ENCODE measurements at regions not wholly inside any gene's neighbourhood (a gene's known extent, or its start where the extent isn't known, plus 50 kb on each side); places are given as distances from the start of the nearest gene placed in this dataset.
"Not testable (repeated sequence)": the region's sequence is repeated elsewhere in the genome, so short reads cannot be mapped to it uniquely, and the experiment has no call there.

DNA sequence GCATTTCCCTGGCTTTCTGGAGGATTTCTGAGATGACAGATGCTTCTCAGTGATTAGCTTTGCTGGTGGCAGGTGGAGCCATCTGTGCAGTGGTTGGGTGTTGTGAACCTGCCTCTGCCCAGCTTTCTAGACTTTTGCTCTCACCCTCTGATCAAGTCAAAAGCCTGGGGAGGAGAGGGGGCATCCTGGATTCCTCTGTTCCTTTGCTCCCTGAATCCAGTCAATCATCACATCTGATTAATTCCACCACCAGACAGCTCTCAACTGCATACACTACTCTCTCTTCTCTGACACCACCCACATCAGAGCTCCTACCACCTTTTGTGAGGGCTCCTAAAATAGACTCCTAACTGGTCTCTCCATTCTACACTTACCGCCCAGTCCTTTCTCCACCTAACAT lies 283.5 kb downstream of the WDR11 start:
- Histone ChIP-seq H3K4me3 (ENCODE audit: low read depth, low read length) (no peak overlapping the region), H3K4me1 (ENCODE audit: control insufficient read depth, insufficient read depth, low read length) (no peaks in the 10 kb centered on the region), H3K27ac (ENCODE audit: low read depth, low read length) (no peak overlapping the region), H3K27me3 (ENCODE audit: control insufficient read depth, insufficient read depth, low read length) (no peaks in the 10 kb centered on the region), H3K9ac (ENCODE audit: low read length) (no peak overlapping the region), H3K9me3 (ENCODE audit: control insufficient read depth, insufficient read depth, low read depth, low read length) (no peaks in the 10 kb centered on the region), H3K36me3 (ENCODE audit: control insufficient read depth, insufficient read depth, low read length) (no peaks in the 10 kb centered on the region)

DNA sequence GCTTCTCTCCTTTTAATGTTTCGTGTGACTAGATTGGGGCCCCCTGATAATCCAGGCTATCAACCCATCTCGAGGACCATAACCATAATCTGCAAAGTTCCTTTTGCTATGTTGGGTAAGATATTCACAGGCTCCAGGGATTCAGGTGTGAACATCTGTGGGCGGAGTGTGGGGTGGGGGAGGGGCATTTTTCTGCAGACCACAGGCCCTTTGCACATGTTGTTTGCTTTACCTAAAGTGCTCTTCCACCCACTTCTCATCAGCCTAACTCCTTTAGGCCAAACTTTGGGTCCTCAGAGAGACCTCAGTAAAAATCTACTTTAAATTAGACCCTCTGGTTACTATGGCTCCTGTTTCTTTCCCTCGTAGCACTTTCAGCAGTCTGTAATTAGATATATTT lies 284.4 kb downstream of the WDR11 start:
- Histone ChIP-seq H3K27ac (ENCODE audit: low read depth, low read length) (no peak overlapping the region), H3K9me3 (ENCODE audit: control insufficient read depth, insufficient read depth, low read depth, low read length) (0 out of 2 replicates have a peak, but pooled peaks cover under 1% of the 10 kb centered on the region), H3K27me3 (ENCODE audit: control insufficient read depth, insufficient read depth, low read length) (no peaks in the 10 kb centered on the region)

DNA sequence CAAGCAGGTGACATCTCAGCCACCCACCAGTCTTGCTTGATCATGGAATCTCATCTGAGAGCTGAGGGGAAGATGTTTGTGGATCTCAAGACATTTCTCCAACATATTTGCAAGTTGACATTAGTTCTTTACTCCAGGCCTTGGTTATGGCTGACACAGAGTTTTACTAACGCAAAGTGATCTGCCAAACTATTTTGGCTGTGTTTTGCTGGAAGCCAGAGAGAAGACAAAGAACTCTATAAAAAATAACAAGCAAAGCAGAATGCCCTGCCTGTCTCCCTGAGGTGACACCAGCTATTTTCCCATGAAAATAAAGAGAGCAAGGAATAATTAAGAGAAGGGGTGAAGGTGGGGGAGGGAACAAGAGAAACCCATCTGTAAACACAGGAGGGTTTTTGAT lies 286.4 kb downstream of the WDR11 start:
- Histone ChIP-seq H3K9ac (ENCODE audit: low read length) (no peak overlapping the region), H3K4me3 (ENCODE audit: low read depth, low read length) (no peak overlapping the region), H3K9me3 (ENCODE audit: control insufficient read depth, insufficient read depth, low read depth, low read length) (peaks cover 5% of the 10 kb centered on the region; the same call in 1 of the 2 replicates), H3K27me3 (ENCODE audit: control insufficient read depth, insufficient read depth, low read length) (no peaks in the 10 kb centered on the region), H3K27ac (ENCODE audit: low read depth, low read length) (no peak overlapping the region), H3K36me3 (ENCODE audit: control insufficient read depth, insufficient read depth, low read length) (no peaks in the 10 kb centered on the region), H3K4me1 (ENCODE audit: control insufficient read depth, insufficient read depth, low read length) (no peaks in the 10 kb centered on the region)

More for the DNA sequence above, 284.4 kb downstream of the WDR11 start:
- Histone ChIP-seq H3K4me1 (ENCODE audit: control insufficient read depth, insufficient read depth, low read length) (no peaks in the 10 kb centered on the region), H3K9ac (ENCODE audit: low read length) (no peak overlapping the region), H3K4me3 (ENCODE audit: low read depth, low read length) (no peak overlapping the region), H3K36me3 (ENCODE audit: control insufficient read depth, insufficient read depth, low read length) (no peaks in the 10 kb centered on the region)

DNA sequence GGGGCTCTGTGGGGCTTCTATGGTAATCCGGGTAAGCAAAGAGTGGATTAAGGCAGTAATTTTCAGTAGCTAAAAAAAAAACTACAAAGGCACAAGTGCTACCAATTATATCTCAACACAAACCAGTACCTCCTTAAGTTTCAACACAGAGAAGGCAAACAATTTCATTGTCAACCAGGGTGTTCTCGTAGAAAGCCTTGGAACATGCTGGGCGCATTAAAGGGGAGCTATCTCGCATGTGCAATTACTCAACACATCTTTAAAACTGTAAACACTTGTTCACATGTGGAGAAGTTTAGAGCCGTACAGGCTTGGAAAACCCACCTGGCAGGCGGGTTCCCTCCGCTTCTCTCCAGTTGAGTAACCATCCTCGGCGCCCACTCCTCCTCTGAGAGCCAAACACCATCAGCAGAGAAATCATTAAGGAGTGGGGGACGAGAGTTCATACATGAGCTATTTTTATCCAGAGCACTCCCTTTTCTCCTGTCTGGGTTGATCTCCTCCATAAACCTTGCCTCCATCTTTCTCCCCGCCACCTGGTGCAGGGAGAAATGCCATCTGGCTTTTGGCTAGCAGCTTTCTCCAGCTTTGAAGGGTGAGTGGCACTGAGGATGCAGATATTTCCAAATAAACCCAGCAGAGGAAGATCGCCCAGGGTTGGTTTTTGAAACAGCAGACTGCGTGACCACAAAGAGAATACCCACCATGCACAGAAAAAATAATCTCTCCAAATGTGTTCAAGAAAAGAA lies 287.1 kb downstream of the WDR11 start:
- Histone ChIP-seq H3K27me3 (ENCODE audit: control insufficient read depth, insufficient read depth, low read length) (no peaks in the 10 kb centered on the region), H3K4me3 (ENCODE audit: low read depth, low read length) (no peak overlapping the region), H3K9me3 (ENCODE audit: control insufficient read depth, insufficient read depth, low read depth, low read length) (peaks cover 9% of the 10 kb centered on the region), H3K4me1 (ENCODE audit: control insufficient read depth, insufficient read depth, low read length) (no peaks in the 10 kb centered on the region), H3K36me3 (ENCODE audit: control insufficient read depth, insufficient read depth, low read length) (no peaks in the 10 kb centered on the region), H3K9ac (ENCODE audit: low read length) (no peak overlapping the region), H3K27ac (ENCODE audit: low read depth, low read length) (no peak overlapping the region)

DNA sequence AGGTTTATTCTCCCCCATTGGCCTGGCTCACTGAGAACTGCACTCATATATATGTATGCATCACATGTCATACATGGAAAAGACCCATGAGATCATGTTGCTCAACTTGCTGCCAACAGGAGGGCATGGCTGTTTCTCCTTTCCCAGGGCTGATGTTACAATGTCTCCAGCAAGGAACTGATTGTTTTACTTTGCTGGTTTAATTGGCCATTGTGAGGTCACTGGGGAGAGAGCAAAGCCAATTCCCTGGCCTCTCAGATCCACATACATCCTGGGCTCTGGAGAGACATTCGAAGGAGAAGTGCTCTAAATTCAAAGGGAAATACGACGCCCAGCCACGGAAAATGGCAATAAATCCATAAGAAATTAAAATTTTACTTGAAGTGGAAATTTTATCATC lies 287.8 kb downstream of the WDR11 start:
- Histone ChIP-seq H3K4me1 (ENCODE audit: control insufficient read depth, insufficient read depth, low read length) (no peaks in the 10 kb centered on the region), H3K27ac (ENCODE audit: low read depth, low read length) (no peak overlapping the region), H3K36me3 (ENCODE audit: control insufficient read depth, insufficient read depth, low read length) (no peaks in the 10 kb centered on the region), H3K9ac (ENCODE audit: low read length) (no peak overlapping the region), H3K9me3 (ENCODE audit: control insufficient read depth, insufficient read depth, low read depth, low read length) (peaks cover 15% of the 10 kb centered on the region), H3K27me3 (ENCODE audit: control insufficient read depth, insufficient read depth, low read length) (no peaks in the 10 kb centered on the region), H3K4me3 (ENCODE audit: low read depth, low read length) (no peak overlapping the region)

DNA sequence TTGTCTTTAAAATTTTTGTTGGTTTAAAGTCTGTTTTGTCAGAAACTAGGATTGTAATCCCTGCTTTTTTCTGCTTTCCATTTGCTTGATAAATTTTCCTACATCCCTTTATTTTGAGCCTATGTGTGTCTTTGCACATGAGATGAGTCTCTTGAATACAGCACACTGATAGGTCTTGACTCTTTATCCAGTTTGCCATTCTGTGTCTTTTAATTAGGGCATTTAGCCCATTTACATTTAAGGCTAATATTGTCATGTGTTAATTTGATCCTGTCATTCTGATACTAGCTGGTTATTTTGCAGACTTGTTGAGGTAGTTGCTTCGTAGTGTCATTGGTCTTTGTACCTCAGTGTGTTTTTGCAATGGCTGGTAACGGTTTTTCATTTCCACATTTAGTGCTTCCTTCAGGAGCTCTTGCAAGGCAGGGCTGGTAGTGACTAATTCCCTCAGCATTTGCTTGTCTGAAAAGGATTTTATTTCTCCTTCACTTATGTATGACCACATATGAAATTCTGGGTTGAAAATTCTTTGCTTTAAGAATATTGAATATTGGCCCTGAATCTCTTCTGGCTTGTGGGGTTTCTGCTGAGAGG lies 294.7 kb downstream of the WDR11 start:
- H3K27me3 ChIP-seq (ENCODE audit: control insufficient read depth, insufficient read depth, low read length); H3K27ac ChIP-seq (ENCODE audit: low read depth, low read length); H3K36me3 ChIP-seq (ENCODE audit: control insufficient read depth, insufficient read depth, low read length); H3K9ac ChIP-seq (ENCODE audit: low read length); H3K4me3 ChIP-seq (ENCODE audit: low read depth, low read length); H3K4me1 ChIP-seq (ENCODE audit: control insufficient read depth, insufficient read depth, low read length): not testable (repeated sequence)
- peaks cover 22% of the 10 kb centered on the region for H3K9me3 ChIP-seq (ENCODE audit: control insufficient read depth, insufficient read depth, low read depth, low read length)

DNA sequence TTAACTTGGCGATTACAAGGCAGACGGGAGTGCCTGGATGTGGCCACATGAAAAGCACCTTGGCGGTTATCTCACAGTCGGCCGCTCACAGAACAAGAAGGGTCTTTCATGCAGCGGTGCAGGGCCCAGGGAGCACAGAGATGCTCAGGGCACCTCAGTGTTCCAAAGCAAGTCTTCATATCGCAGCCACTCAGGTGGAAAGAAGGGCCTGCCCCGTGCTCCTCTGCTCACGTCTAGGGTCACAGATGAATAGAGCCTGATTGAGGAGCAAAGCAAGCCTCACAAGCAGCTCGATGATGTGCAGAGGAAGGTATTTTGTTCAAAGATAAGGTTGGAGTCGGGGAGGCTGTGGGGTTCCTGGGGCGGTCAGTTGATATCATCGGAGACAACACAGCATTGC lies 297.8 kb downstream of the WDR11 start:
- Histone ChIP-seq H3K27me3 (ENCODE audit: control insufficient read depth, insufficient read depth, low read length) (no peaks in the 10 kb centered on the region), H3K4me1 (ENCODE audit: control insufficient read depth, insufficient read depth, low read length) (no peaks in the 10 kb centered on the region; the same call in 1 of the 2 replicates), H3K36me3 (ENCODE audit: control insufficient read depth, insufficient read depth, low read length) (no peaks in the 10 kb centered on the region), H3K9me3 (ENCODE audit: control insufficient read depth, insufficient read depth, low read depth, low read length) (peaks cover 8% of the 10 kb centered on the region), H3K4me3 (ENCODE audit: low read depth, low read length) (no peak overlapping the region), H3K27ac (ENCODE audit: low read depth, low read length) (no peak overlapping the region), H3K9ac (ENCODE audit: low read length) (no peak overlapping the region)

DNA sequence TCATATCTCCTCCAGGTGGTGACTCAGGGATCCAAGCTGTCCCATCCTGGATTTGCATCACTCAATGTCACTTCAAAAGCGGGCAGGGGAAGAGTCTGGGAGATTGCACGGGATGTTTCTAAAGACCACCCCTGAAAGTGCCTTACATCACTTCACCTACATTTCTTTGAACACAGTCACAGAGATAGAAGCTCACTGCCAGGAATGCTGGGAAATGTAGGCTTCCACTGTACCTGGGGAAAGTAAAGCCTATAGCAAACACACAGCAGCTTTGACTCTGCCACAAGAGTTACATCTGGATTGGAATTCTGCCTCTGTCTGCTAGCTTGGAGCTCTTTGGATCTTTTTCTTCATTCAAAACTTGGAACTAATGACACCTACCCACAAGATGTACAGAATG lies 300.9 kb downstream of the WDR11 start:
- Histone ChIP-seq H3K4me1 (ENCODE audit: control insufficient read depth, insufficient read depth, low read length) (no peaks in the 10 kb centered on the region; the same call in 1 of the 2 replicates), H3K27me3 (ENCODE audit: control insufficient read depth, insufficient read depth, low read length) (no peaks in the 10 kb centered on the region), H3K4me3 (ENCODE audit: low read depth, low read length) (no peak overlapping the region), H3K27ac (ENCODE audit: low read depth, low read length) (no peak overlapping the region), H3K36me3 (ENCODE audit: control insufficient read depth, insufficient read depth, low read length) (no peaks in the 10 kb centered on the region), H3K9me3 (ENCODE audit: control insufficient read depth, insufficient read depth, low read depth, low read length) (peaks cover 3% of the 10 kb centered on the region; the same call in 1 of the 2 replicates), H3K9ac (ENCODE audit: low read length) (no peak overlapping the region)

DNA sequence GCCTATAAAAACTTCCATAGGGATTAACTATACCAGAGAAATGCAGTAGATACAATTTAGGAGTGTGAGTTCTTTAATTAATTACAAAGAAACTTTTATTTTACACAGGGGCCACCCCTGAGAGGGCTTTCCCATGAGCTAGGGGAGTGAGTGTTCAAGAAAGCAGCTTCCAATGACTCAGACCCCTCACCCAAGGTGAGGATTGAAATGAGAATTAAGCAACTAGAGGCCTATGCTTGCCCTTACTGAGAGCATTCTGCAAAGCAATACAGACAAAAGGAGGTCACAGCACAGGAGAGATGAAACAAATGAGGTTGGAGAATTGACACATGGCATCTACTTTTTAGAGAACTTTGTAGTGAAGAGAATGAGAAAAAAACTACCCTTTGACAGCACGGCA lies 301.8 kb downstream of the WDR11 start:
- Histone ChIP-seq H3K4me1 (ENCODE audit: control insufficient read depth, insufficient read depth, low read length) (no peaks in the 10 kb centered on the region; the same call in 1 of the 2 replicates), H3K9ac (ENCODE audit: low read length) (no peak overlapping the region), H3K9me3 (ENCODE audit: control insufficient read depth, insufficient read depth, low read depth, low read length) (no peaks in the 10 kb centered on the region; the same call in 1 of the 2 replicates), H3K4me3 (ENCODE audit: low read depth, low read length) (no peak overlapping the region), H3K27me3 (ENCODE audit: control insufficient read depth, insufficient read depth, low read length) (no peaks in the 10 kb centered on the region), H3K27ac (ENCODE audit: low read depth, low read length) (no peak overlapping the region), H3K36me3 (ENCODE audit: control insufficient read depth, insufficient read depth, low read length) (no peaks in the 10 kb centered on the region)

DNA sequence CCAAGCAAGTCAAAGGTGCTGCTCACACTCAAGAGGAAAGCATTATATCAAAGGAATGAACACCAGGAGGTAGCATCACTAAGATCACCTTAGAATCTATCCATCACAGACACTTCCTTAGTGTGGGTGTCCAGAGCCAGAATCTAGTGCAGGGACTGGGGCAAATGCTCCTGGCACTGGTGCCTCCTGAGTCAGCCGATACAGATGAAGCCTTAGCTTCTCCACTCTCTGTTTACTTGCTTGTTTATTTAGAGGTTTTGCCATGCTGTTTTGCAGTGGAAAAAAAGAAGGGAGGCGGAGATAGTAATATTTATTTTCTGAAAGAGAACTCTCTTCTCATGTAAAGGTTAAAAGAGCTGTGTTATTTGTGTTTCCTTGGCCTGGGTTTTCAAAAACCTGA lies 303.1 kb downstream of the WDR11 start:
- Histone ChIP-seq H3K4me3 (ENCODE audit: low read depth, low read length) (no peak overlapping the region), H3K4me1 (ENCODE audit: control insufficient read depth, insufficient read depth, low read length) (no peaks in the 10 kb centered on the region; the same call in 1 of the 2 replicates), H3K27ac (ENCODE audit: low read depth, low read length) (no peak overlapping the region), H3K36me3 (ENCODE audit: control insufficient read depth, insufficient read depth, low read length) (no peaks in the 10 kb centered on the region), H3K9me3 (ENCODE audit: control insufficient read depth, insufficient read depth, low read depth, low read length) (no peaks in the 10 kb centered on the region; the same call in 1 of the 2 replicates), H3K9ac (ENCODE audit: low read length) (no peak overlapping the region), H3K27me3 (ENCODE audit: control insufficient read depth, insufficient read depth, low read length) (no peaks in the 10 kb centered on the region)

DNA sequence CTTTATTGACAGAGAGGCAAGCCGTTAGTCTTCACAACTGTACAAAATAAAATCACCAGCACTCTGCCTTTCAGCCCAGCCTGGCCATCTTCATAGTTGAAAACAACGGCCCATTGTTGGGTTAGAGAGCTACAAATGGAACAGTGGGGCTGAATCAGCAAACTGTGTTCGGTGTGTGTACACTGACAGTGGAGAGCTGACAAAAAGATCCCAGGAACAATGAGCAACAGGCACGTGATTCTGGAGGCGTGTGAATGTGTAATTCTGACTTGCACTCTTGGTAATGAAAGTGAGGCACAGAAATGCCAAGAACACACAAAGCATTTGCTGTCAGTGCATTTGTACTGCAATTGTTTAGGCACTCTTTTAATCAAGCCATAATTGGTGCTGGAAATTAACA lies 303.7 kb downstream of the WDR11 start:
- no peaks in the 10 kb centered on the region for H3K27me3 ChIP-seq (ENCODE audit: control insufficient read depth, insufficient read depth, low read length)
- H3K4me1 ChIP-seq (ENCODE audit: control insufficient read depth, insufficient read depth, low read length) = no peaks in the 10 kb centered on the region; the same call in 1 of the 2 replicates
- no peaks in the 10 kb centered on the region for H3K36me3 ChIP-seq (ENCODE audit: control insufficient read depth, insufficient read depth, low read length)
- H3K27ac ChIP-seq (ENCODE audit: low read depth, low read length) = no peak overlapping the region
- no peaks in the 10 kb centered on the region; the same call in 1 of the 2 replicates for H3K9me3 ChIP-seq (ENCODE audit: control insufficient read depth, insufficient read depth, low read depth, low read length)
- H3K4me3 ChIP-seq (ENCODE audit: low read depth, low read length) = no peak overlapping the region
- no peak overlapping the region for H3K9ac ChIP-seq (ENCODE audit: low read length)

Data from HUES6 (cell line).